HEK293T (cell line): ENCODE measurements at regions not wholly inside any gene's neighbourhood (a gene's known extent, or its start where the extent isn't known, plus 50 kb on each side); places are given as distances from the start of the nearest gene placed in this dataset.

Experiments
- CTCF ChIA-PET: fragments of 350-600 bp; formaldehyde crosslinking; extraction: SDS; loops from one replicate; lab custom pipeline; 2021; ENCODE audit warnings: antibody characterized with exemption, inconsistent platforms; lab: Yijun Ruan, JAX
- POLR2A ChIA-PET: fragments of 350-600 bp; formaldehyde crosslinking; extraction: SDS; loops from one replicate; lab custom pipeline; 2020; ENCODE audit warnings: antibody characterized with exemption, inconsistent platforms; lab: Yijun Ruan, JAX
- DNase-seq: peaks from one replicate; pipeline ENCODE4 v3.0.0; 2012; ENCODE audit warnings: mixed read lengths; ENCODE audit errors: extremely low spot score
- ARNT ChIP-seq: fragments of 450-650 bp; IDR thresholded peaks from 2 replicates; pipeline ENCODE4 v1.6.1; 2017; ENCODE audit warnings: mild to moderate bottlenecking
- BHLHE40 ChIP-seq: fragments of 450-650 bp; IDR thresholded peaks from 2 replicates; pipeline ENCODE4 v1.6.1; 2016; ENCODE audit warnings: mild to moderate bottlenecking, moderate library complexity, borderline replicate concordance
- CTBP1 ChIP-seq: fragments of 450-650 bp; IDR thresholded peaks from 2 replicates; pipeline ENCODE4 v1.6.1; 2016; ENCODE audit warnings: borderline replicate concordance
- ELF4 ChIP-seq: fragments of 450-650 bp; IDR thresholded peaks from 2 replicates; pipeline ENCODE4 v1.6.1; 2017; ENCODE audit warnings: antibody characterized with exemption
- FOXA1 ChIP-seq: fragments of 450-650 bp; IDR thresholded peaks from 2 replicates; pipeline ENCODE4 v1.6.1; 2016; ENCODE audit warnings: mild to moderate bottlenecking
- FOXK2 ChIP-seq: fragments of 450-650 bp; IDR thresholded peaks from 2 replicates; pipeline ENCODE4 v1.6.1; 2016; ENCODE audit warnings: mild to moderate bottlenecking
- FOXM1 ChIP-seq: fragments of 450-650 bp; IDR thresholded peaks from 2 replicates; pipeline ENCODE4 v1.6.1; 2017; ENCODE audit warnings: mild to moderate bottlenecking, borderline replicate concordance
- HDGF ChIP-seq: fragments of 450-650 bp; IDR thresholded peaks from 2 replicates; pipeline ENCODE4 v1.6.1; 2017; ENCODE audit warnings: antibody characterized with exemption, borderline replicate concordance
- L3MBTL2 ChIP-seq: fragments of 450-650 bp; conservative IDR thresholded peaks from 2 replicates; pipeline ENCODE4 v1.6.1; 2016; ENCODE audit warnings: mild to moderate bottlenecking
- LEF1 ChIP-seq: fragments of 450-650 bp; IDR thresholded peaks from 2 replicates; pipeline ENCODE4 v1.6.1; 2017; ENCODE audit warnings: mild to moderate bottlenecking, borderline replicate concordance
- NFRKB ChIP-seq: fragments of 450-650 bp; IDR thresholded peaks from 2 replicates; pipeline ENCODE4 v1.6.1; 2016; ENCODE audit warnings: mild to moderate bottlenecking, moderate library complexity
- SP1 ChIP-seq: fragments of 450-650 bp; IDR thresholded peaks from 2 replicates; pipeline ENCODE4 v1.6.1; 2017
- SUZ12 ChIP-seq: fragments of 450-650 bp; IDR thresholded peaks from 2 replicates; pipeline ENCODE4 v1.6.1; 2016; ENCODE audit warnings: mild to moderate bottlenecking
- TARDBP ChIP-seq: fragments of 450-650 bp; IDR thresholded peaks from 2 replicates; pipeline ENCODE4 v1.6.1; 2016
- ZNF384 ChIP-seq: fragments of 450-650 bp; IDR thresholded peaks from 2 replicates; pipeline ENCODE4 v1.6.1; 2016
- TF ChIP-seq, protein P1 (sequence below): fragments of 450-650 bp; IDR thresholded peaks from 2 replicates; pipeline ENCODE4 v1.6.1; 2016

DNA sequence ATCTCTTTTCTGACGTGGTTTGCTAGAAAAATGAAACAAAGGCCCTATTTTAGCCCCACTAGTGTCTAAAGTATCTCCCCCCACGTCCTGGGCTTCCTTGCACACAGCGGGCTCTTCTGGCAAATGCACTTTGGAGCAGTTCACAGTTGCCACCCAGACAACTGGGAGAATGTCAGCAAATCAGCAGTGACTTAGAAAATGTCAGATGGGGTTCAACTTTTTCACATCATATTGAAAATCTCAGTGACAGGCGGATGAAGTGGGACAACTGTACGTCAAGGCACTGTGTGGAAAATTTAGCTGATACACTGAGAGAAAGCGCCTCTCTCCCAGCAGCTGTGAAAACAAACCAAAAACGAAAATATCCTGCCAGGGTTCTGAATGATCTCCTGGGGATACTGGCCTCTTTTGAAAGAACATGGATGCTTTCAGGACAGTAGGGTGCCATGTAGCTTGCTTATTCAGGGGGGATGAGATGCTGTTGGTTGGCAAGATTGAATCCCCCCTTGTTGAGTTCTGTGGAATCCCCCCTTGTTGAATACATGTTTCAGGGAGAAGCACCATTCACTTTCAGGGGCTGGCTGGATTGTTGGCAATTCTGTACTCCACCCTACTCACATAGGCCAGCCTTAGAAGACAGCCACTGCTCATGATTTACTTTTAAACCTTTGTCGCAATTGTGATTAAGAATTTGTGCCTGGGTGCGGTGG lies 372.8 kb upstream of the CELF2 start:
- ChIA-PET POLR2A (no interaction called here), CTCF (no interaction called here)
- DNase-seq: no peak
- TF ChIP-seq LEF1 (no peak), BHLHE40 (no peak), TARDBP (no peak), FOXK2 (no peak), FOXM1 (no peak), FOXA1 (no peak), SP1 (no peak)
- TF ChIP-seq, protein P1, sequence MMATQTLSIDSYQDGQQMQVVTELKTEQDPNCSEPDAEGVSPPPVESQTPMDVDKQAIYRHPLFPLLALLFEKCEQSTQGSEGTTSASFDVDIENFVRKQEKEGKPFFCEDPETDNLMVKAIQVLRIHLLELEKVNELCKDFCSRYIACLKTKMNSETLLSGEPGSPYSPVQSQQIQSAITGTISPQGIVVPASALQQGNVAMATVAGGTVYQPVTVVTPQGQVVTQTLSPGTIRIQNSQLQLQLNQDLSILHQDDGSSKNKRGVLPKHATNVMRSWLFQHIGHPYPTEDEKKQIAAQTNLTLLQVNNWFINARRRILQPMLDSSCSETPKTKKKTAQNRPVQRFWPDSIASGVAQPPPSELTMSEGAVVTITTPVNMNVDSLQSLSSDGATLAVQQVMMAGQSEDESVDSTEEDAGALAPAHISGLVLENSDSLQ: no peak

DNA sequence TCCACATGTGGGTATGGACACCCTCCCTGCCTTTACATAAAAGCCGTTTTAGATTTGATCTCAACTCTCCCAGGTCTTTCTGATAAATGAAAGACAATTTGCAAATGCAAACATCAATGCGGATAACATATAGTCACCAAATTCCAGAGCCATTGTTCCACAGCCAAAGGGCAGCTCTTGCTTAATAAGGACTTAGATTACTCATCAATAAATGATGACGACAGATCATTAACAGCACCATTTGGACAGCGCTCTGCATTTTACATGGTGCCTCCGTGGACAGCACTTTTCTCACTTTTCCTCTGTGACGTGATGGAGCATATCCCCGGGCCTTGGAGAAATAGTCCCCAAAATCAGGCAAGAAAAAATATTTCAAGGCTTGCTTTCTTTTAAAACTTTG lies 370.3 kb upstream of the CELF2 start:
- ChIA-PET CTCF (no interaction called here), POLR2A (no interaction called here)
- DNase-seq: no peak
- TF ChIP-seq LEF1: no peak
- no peak for TF ChIP-seq ZNF384
- TF ChIP-seq L3MBTL2: no peak
- no peak for TF ChIP-seq CTBP1
- no peak for TF ChIP-seq SUZ12

DNA sequence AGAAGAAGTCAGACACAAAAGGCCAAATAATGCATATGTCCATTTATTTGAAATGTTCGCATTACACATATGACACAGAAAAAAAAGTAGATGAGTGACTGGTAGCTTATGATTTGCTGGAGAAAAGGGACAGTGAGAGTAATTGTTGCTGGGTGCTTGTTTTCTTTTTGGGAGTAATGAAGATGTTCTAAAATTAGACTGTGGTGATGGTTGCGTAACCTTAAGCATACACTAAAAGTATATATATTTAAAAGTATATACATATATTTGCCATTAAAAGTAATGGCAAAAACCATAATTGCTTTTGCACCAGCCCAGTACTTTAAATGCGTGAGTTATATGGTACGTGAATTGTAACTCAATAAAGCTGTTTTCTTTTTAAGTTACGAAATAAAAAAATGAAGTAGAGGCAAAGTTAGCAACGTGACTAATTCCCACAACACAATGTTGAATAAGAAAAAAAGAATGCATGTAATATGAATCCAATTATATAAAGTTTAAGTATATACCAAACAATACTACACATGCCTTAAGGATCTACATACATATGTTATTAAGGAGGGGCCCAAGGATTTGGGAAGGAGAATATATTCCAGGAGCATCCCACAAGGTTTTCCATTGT lies 360.4 kb upstream of the CELF2 start:
- TF ChIP-seq SP1: no peak
- TF ChIP-seq, protein P1: no peak
- TF ChIP-seq LEF1: no peak
- TF ChIP-seq HDGF: no peak
- no peak for TF ChIP-seq L3MBTL2
- ChIA-PET POLR2A (no interaction called here), CTCF (no interaction called here)
- no peak for DNase-seq

DNA sequence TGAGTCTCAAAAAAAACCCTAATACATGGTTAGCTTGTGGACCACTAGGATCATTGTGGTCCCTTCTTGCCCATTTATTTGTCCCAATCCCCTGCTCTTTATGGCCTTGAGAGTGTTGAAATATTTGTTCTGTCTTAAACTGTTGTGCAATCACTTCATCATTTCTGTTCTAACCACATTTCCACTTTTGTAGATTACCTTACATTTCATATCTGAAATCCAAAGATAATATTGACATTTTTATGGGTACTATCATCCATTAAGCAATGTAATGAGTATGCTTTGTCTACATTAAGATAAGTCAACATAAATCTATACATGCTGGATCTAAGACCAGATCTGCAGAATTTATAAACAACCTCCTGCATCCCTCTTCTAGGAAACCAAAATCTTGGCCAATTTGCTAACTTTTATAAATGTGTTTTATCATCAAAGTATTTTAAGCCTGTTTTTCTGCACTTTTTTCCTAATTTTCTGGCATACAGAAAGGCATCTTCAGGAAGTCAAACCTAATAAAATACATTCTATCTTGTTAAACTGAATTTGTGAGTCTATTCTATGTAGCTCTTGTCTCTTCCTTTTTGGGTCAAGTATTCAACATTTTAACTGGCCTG lies 359.4 kb upstream of the CELF2 start:
- POLR2A ChIA-PET: no interaction called here
- CTCF ChIA-PET: no interaction called here
- TF ChIP-seq, protein P1: no peak
- no peak for TF ChIP-seq BHLHE40
- no peak for TF ChIP-seq TARDBP
- TF ChIP-seq ELF4: no peak
- DNase-seq: no peak

DNA sequence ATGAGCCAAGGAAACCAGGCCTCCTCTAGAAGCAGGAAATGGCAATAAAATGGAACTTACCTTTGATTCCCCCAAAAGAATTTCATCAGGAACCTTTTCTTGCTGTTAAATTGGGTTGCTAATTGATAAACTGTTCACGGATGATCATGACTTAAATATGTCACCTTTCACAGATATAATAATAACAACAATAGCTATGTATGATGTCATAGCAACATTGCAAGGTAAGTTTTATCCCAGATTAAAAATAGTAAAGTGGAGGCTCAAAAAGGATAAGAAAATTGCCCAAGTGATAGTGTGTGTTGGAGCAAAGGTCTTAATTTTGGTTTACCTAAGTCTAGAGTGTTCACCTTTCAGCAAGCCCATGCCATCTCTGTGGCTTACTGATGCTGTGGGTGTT lies 357.6 kb upstream of the CELF2 start:
- TF ChIP-seq TARDBP: no peak
- TF ChIP-seq FOXA1: no peak
- no peak for TF ChIP-seq FOXK2
- TF ChIP-seq LEF1: no peak
- no peak for TF ChIP-seq FOXM1
- TF ChIP-seq L3MBTL2: no peak
- no peak for TF ChIP-seq HDGF
- TF ChIP-seq SUZ12: no peak
- no peak for TF ChIP-seq SP1
- TF ChIP-seq ARNT: no peak
- DNase-seq: no peak
- CTCF ChIA-PET: no interaction called here
- POLR2A ChIA-PET: no interaction called here

DNA sequence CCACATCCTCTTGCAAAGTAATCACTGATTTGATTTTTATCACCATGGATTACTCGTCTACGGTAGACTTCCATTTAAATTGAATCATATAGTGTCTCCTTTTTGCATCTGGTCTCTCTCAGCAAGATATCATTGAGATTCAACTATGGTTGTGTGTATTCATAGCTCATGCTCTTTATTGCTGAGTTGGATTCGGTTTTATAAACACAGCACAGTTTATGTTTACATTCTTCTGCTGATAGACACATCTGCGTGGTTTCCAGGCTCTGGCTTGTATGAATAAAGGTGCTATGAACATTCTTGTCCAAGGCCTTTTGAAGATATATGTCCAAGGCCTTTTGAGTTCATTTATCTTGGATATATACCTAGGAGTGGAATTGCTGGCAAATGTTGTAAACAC lies 356.5 kb upstream of the CELF2 start:
- ChIA-PET POLR2A (no interaction called here), CTCF (no interaction called here)
- DNase-seq: no peak
- TF ChIP-seq ZNF384: no peak
- TF ChIP-seq NFRKB: no peak
- TF ChIP-seq LEF1: no peak
- no peak for TF ChIP-seq L3MBTL2
- TF ChIP-seq, protein P1: no peak
- no peak for TF ChIP-seq SUZ12
- no peak for TF ChIP-seq ARNT
- no peak for TF ChIP-seq TARDBP
- TF ChIP-seq FOXK2: no peak
- no peak for TF ChIP-seq FOXA1
- TF ChIP-seq CTBP1: no peak
- no peak for TF ChIP-seq HDGF
- no peak for TF ChIP-seq BHLHE40
- no peak for TF ChIP-seq SP1
- TF ChIP-seq FOXM1: no peak
- TF ChIP-seq ELF4: no peak
